IMR-90 (cell line): ENCODE measurements at regions not wholly inside any gene's neighbourhood (a gene's known extent, or its start where the extent isn't known, plus 50 kb on each side); places are given as distances from the start of the nearest gene placed in this dataset.
"Not testable (repeated sequence)": the region's sequence is repeated elsewhere in the genome, so short reads cannot be mapped to it uniquely, and the experiment has no call there.

Source experiments
- ATAC-seq: fragments of 200-7000 bp; cut with Tn5 transposase; 2 replicates; pipeline ENCODE4 v1.9.1; 2020; ENCODE audit warnings: low read depth, mild to moderate bottlenecking, moderate library complexity
- BruUV-seq: library from RNA; stranded (reverse); fragments of 400-500 nt; replicated peaks from 2 replicates; lab custom pipeline; 2021; lab: Mats Ljungman, UMichigan
- CTCF ChIA-PET: fragments of 300-600 bp; formaldehyde crosslinking; extraction: SDS; loops from one replicate; lab custom pipeline; 2021; ENCODE audit warnings: antibody characterized with exemption; lab: Yijun Ruan, JAX
- POLR2A ChIA-PET: fragments of 300-600 bp; sonication (Branson Sonifier 250); formaldehyde crosslinking; loops from one replicate; lab custom pipeline; 2022; ENCODE audit warnings: antibody characterized with exemption; ENCODE audit not compliant: unreplicated experiment; lab: Charles Lee
- DNase-seq: peaks from one replicate; pipeline ENCODE4 v3.0.0; 2013
- H2AFZ ChIP-seq: replicated peaks from 2 replicates; pipeline ENCODE3; 2013; ENCODE audit warnings: low read length, mild to moderate bottlenecking; ENCODE audit not compliant: poor library complexity
- H2AK5ac ChIP-seq: 2 replicates; pipeline ENCODE4 v1.6.1; 2013; ENCODE audit warnings: low read depth, low read length, inconsistent platforms
- H2AK9ac ChIP-seq: replicated peaks from 2 replicates; pipeline ENCODE3; 2013; ENCODE audit warnings: mild to moderate bottlenecking, low read depth, low read length, moderate library complexity; ENCODE audit not compliant: poor library complexity
- H2BK120ac ChIP-seq: 2 replicates; pipeline ENCODE4 v1.6.1; 2013; ENCODE audit warnings: low read depth, low read length, inconsistent platforms
- H2BK15ac ChIP-seq: 3 replicates; pipeline ENCODE4 v1.6.1; 2013; ENCODE audit warnings: low read depth, low read length, inconsistent platforms
- H2BK20ac ChIP-seq: 2 replicates; pipeline ENCODE4 v1.6.1; 2013; ENCODE audit warnings: low read depth, mild to moderate bottlenecking, inconsistent platforms, low read length, moderate library complexity
- H2BK5ac ChIP-seq: 2 replicates; pipeline ENCODE4 v1.6.1; 2013; ENCODE audit warnings: mild to moderate bottlenecking, low read depth, low read length, inconsistent platforms; ENCODE audit not compliant: poor library complexity, severe bottlenecking
- H3K14ac ChIP-seq: replicated peaks from 2 replicates; pipeline ENCODE4 v1.6.1; 2013; ENCODE audit warnings: low read depth, low read length, inconsistent platforms
- H3K18ac ChIP-seq: 2 replicates; pipeline ENCODE4 v1.6.1; 2013; ENCODE audit warnings: low read depth, low read length, control low read depth
- H3K23ac ChIP-seq: 2 replicates; pipeline ENCODE4 v1.6.1; 2013; ENCODE audit warnings: low read depth, low read length, inconsistent platforms
- H3K27ac ChIP-seq: 2 replicates; pipeline ENCODE4 v1.5.1; 2013; ENCODE audit warnings: mild to moderate bottlenecking, control low read depth, low read length; ENCODE audit not compliant: insufficient read depth
- H3K27me3 ChIP-seq: 2 replicates; pipeline ENCODE4 v1.6.1; 2013; ENCODE audit warnings: low read length; ENCODE audit not compliant: control insufficient read depth, insufficient read depth
- H3K36me3 ChIP-seq: 2 replicates; pipeline ENCODE4 v1.6.1; 2013; ENCODE audit warnings: low read length, mixed read lengths; ENCODE audit not compliant: control insufficient read depth, insufficient read depth
- H3K4ac ChIP-seq: 2 replicates; pipeline ENCODE4 v1.6.1; 2013; ENCODE audit warnings: low read depth, low read length, inconsistent platforms
- H3K4me1 ChIP-seq: 2 replicates; pipeline ENCODE4 v1.6.1; 2013; ENCODE audit warnings: low read length, mixed read lengths; ENCODE audit not compliant: control insufficient read depth, insufficient read depth
- H3K4me2 ChIP-seq: 2 replicates; pipeline ENCODE4 v1.6.1; 2013; ENCODE audit warnings: low read depth, mild to moderate bottlenecking, control low read depth, low read length, moderate library complexity
- H3K4me3 ChIP-seq: 2 replicates; pipeline ENCODE4 v1.5.1; 2013; ENCODE audit warnings: low read depth, mild to moderate bottlenecking, control low read depth, low read length, moderate library complexity; ENCODE audit not compliant: insufficient read depth
- H3K56ac ChIP-seq: 2 replicates; pipeline ENCODE4 v1.6.1; 2013; ENCODE audit warnings: low read length, inconsistent platforms; ENCODE audit not compliant: insufficient read depth; ENCODE audit errors: extremely low read depth
- H3K79me1 ChIP-seq, 2 experiments: 2 replicates each; pipeline ENCODE4 v1.6.1; 2013; ENCODE audit warnings: low read length in 2 of 2, inconsistent platforms in 1 of 2, low read depth in 1 of 2
- H3K9ac ChIP-seq: 2 replicates; pipeline ENCODE4 v1.6.1; 2013; ENCODE audit warnings: low read depth, low read length, control low read depth
- H3K9me1 ChIP-seq: 2 replicates; pipeline ENCODE4 v1.6.1; 2013; ENCODE audit warnings: low read length, inconsistent platforms; ENCODE audit not compliant: insufficient read depth
- H3K9me3 ChIP-seq: 2 replicates; pipeline ENCODE4 v1.6.1; 2013; ENCODE audit warnings: low read length; ENCODE audit not compliant: control insufficient read depth, insufficient read depth
- H4K20me1 ChIP-seq: 2 replicates; pipeline ENCODE4 v1.6.1; 2013; ENCODE audit warnings: low read length, inconsistent platforms; ENCODE audit not compliant: insufficient read depth
- H4K5ac ChIP-seq: 2 replicates; pipeline ENCODE4 v1.6.1; 2013; ENCODE audit warnings: mild to moderate bottlenecking, low read depth, low read length, control low read depth
- H4K8ac ChIP-seq, 2 experiments: 2 replicates each; pipeline ENCODE4 v1.6.1; 2013; ENCODE audit warnings: low read depth in 2 of 2, low read length in 2 of 2, control low read depth in 1 of 2, inconsistent platforms in 1 of 2
- H4K91ac ChIP-seq: 2 replicates; pipeline ENCODE4 v1.6.1; 2013; ENCODE audit warnings: low read depth, low read length, inconsistent platforms; ENCODE audit not compliant: insufficient read depth
- CEBPB ChIP-seq: IDR thresholded peaks from 2 replicates; pipeline ENCODE4 v1.6.1; 2012; ENCODE audit warnings: low read depth, low read length, improper control_type of control experiment
- SMC3 ChIP-seq: fragments of 150-350 bp; IDR thresholded peaks from 2 replicates; pipeline ENCODE4 v1.6.1; 2016; ENCODE audit warnings: low read depth, mild to moderate bottlenecking, antibody characterized with exemption, low read length, moderate library complexity
- WGBS, 2 experiments: methylation state at CpG; one replicate each; pipeline versions ENCODE4 v1.1.5 to v1.1.7; 2013; ENCODE audit warnings: missing lambda C conversion rate in 2 of 2; ENCODE audit not compliant: insufficient read length in 1 of 2; ENCODE audit errors: extremely low coverage in 2 of 2; 5-methylcytosine and 5-hydroxymethylcytosine counted together
- dilution Hi-C: fragments of 300-500 bp; cut with HindIII; formaldehyde crosslinking; loops from one replicate; pipeline ENCODE4 v1.14.3; 2018; ENCODE audit warnings: low sequenced_read_pairs; ENCODE audit not compliant: unreplicated experiment
- in situ Hi-C: fragments of 300-500 bp; cut with MboI; formaldehyde crosslinking; loops from 3 replicates; pipeline ENCODE4 v1.14.3; 2019; ENCODE audit warnings: low sequenced_read_pairs, inconsistent platforms, mixed read lengths
- intact Hi-C: fragments of 100-400 bp; cut with micrococcal nuclease; formaldehyde crosslinking; loops from 2 replicates; pipeline ENCODE4 v1.10.0; 2022

DNA sequence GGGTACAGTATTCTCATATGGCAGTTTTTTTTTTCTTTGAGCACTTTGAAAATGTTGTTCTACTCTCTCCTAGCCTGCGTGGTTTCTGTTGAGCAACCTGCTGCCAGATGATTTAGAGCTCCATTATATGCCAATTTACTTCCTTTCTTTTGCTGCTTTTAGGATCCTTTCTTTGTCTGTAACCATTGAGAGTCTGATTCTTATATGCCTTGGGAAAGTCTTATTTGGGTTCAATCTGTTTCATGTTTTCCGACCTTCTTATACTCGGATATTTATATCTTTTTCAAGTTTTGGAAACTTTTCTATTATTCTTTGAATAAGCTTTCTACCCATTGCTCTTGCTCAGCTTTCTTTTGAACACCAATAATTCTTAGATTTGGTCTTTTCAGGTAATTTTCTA is 138.1 kb upstream of the RAG2 start:
- Histone ChIP-seq H4K8ac (no peak overlapping the region), H2BK20ac (no peak overlapping the region), H3K4me2 (no peak overlapping the region), H4K20me1 (no peaks in the 10 kb centered on the region), H4K91ac (no peak overlapping the region), H3K4me1 (no peaks in the 10 kb centered on the region), H2BK5ac (no peak overlapping the region), H2AK9ac (no peak overlapping the region), H4K5ac (no peak overlapping the region), H3K9me3 (no peaks in the 10 kb centered on the region), H3K27me3 (no peaks in the 10 kb centered on the region), H3K79me1 (no peaks in the 10 kb centered on the region), H2BK15ac (no peak overlapping the region), H3K36me3 (no peaks in the 10 kb centered on the region), H3K4me3 (no peak overlapping the region), H3K23ac (no peak overlapping the region), H2BK120ac (no peak overlapping the region), H3K14ac (no peak overlapping the region), H3K18ac (no peak overlapping the region), H3K4ac (no peak overlapping the region), H3K9ac (no peak overlapping the region), H3K9me1 (no peaks in the 10 kb centered on the region), H2AK5ac (no peak overlapping the region), H3K27ac (no peak overlapping the region), H2AFZ (no peak overlapping the region), H3K56ac (no peak overlapping the region)
- intact Hi-C loops (no loop called here), in situ Hi-C loops (no loop called here), dilution Hi-C loops (no loop called here)
- CTCF ChIA-PET: interaction anchor here (1.7 to 1.9 kb wide), 2 partner anchors 11 to 34 kb away, joined by 6 to 7 read pairs; no protein-coding TSS in a partner anchor
- POLR2A ChIA-PET: no interaction called here
- BruUV-seq: no TSS peak
- TF ChIP-seq SMC3 (no peak), CEBPB (no peak)
- DNase-seq (no peak), ATAC-seq (no peak)
- WGBS, 2 experiments: no CpG with 5 or more reads among the region's 3 CpGs

DNA sequence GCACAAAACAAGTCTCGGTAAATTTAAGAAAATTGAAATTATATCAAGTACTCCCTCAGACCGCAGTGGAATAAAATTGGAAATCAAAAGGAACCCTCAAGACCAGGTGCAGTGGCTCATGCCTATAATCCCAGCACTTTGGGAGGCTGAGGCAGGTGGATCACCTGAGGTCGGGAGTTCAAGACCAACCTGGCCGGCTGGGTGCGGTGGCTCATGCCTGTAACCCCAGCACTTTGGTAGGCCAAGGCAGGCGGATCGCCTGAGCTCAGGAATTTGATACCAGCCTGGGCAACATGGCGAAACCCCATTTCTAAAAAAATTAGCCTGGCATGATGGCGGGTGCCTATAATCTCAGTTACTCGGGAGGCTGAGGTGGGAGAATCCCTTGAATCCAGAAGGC is 135.7 kb upstream of the RAG2 start:
- not testable (repeated sequence) for H2BK5ac ChIP-seq, BruUV-seq
- CTCF ChIA-PET: interaction anchor here (0.6 kb wide), 1 partner anchor 42 kb away, joined by 4 read pairs; no protein-coding TSS in a partner anchor

More for the DNA sequence above, 135.7 kb upstream of the RAG2 start:
- H3K18ac ChIP-seq, H4K91ac ChIP-seq, H3K9ac ChIP-seq, dilution Hi-C loops, H3K14ac ChIP-seq, H3K4me3 ChIP-seq, in situ Hi-C loops, H3K56ac ChIP-seq, H3K79me1 ChIP-seq, POLR2A ChIA-PET, H4K8ac ChIP-seq, H2AK9ac ChIP-seq, H3K9me1 ChIP-seq, H3K27me3 ChIP-seq, H3K4me1 ChIP-seq, H4K20me1 ChIP-seq, H3K36me3 ChIP-seq, H3K27ac ChIP-seq, H3K4ac ChIP-seq, H4K5ac ChIP-seq, H2AFZ ChIP-seq, H3K23ac ChIP-seq, H2AK5ac ChIP-seq, ATAC-seq, H3K4me2 ChIP-seq, intact Hi-C loops, H2BK120ac ChIP-seq, H3K9me3 ChIP-seq, H2BK20ac ChIP-seq, DNase-seq, H2BK15ac ChIP-seq: not testable (repeated sequence)
- 80% methylated on average over 6 of the region's 10 CpGs; no CpG with 5 or more reads in 1 of the 2 experiments for WGBS, 2 experiments
